ENCODE measurements at regions not wholly inside any gene's neighbourhood (a gene's known extent, or its start where the extent isn't known, plus 50 kb on each side); places are given as distances from the start of the nearest gene placed in this dataset.

DNA sequence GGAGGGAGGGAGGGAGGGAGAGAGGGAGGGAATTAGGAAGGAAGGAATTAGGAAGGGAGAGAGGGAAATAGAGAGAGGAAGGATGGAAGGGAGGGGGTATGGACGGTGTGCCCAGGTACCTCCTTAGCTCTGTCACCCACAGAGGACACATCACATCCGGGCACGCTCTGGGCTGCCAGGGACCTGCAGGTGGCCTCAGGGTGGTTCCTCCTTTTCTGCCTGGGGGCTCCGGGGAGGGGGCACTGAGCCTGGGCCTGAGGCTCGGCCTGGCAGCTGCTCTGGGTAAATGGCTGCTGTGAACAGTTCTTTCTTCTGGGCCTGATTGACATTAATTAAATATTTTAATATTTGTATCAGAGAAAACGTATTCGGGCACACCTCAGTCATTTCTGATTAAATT is 733.5 kb downstream of the BRD1 start:
- no peaks in the 10 kb centered on the region for H3K36me3 ChIP-seq (ENCODE audit: control insufficient read depth, insufficient read depth, low read length)
- no peak overlapping the region for H3K56ac ChIP-seq (ENCODE audit: extremely low read depth, insufficient read depth, low read length)
- no peak overlapping the region for H3K18ac ChIP-seq (ENCODE audit: low read depth, low read length)
- no peak overlapping the region for H2BK20ac ChIP-seq (ENCODE audit: low read depth, low read length)
- H3K9me3 ChIP-seq (ENCODE audit: control insufficient read depth, insufficient read depth, low read length): peaks cover 57% of the 10 kb centered on the region
- intact Hi-C loops (cut with micrococcal nuclease): no loop called here
- H2BK15ac ChIP-seq (ENCODE audit: low read depth, low read length): no peak overlapping the region
- dilution Hi-C loops (cut with HindIII; ENCODE audit: low sequenced_read_pairs, unreplicated experiment): no loop called here
- H3K27me3 ChIP-seq (ENCODE audit: control insufficient read depth, insufficient read depth, low read length): no peaks in the 10 kb centered on the region
- H2AK9ac ChIP-seq (replicated peaks; ENCODE audit: low read depth, low read length, poor library complexity): no peak overlapping the region
- no peak overlapping the region for H2AFZ ChIP-seq (replicated peaks; ENCODE audit: low read length, poor library complexity)
- POLR2A ChIA-PET (ENCODE audit: unreplicated experiment): no interaction called here
- no peak overlapping the region for H4K5ac ChIP-seq (ENCODE audit: low read depth, low read length)
- WGBS, 2 experiments (ENCODE audit: extremely low coverage in 2 of 2, insufficient read length in 1 of 2): no CpG with 5 or more reads among the region's 7 CpGs
- no peak overlapping the region for H4K91ac ChIP-seq (ENCODE audit: insufficient read depth, low read depth, low read length)
- BruUV-seq (replicated peaks): no TSS peak
- no peak overlapping the region for H3K4ac ChIP-seq (ENCODE audit: low read depth, low read length)
- no peak overlapping the region for H3K27ac ChIP-seq (ENCODE audit: insufficient read depth, low read length)
- H2BK120ac ChIP-seq (ENCODE audit: low read depth, low read length): no peak overlapping the region
- no peaks in the 10 kb centered on the region for H3K4me1 ChIP-seq (ENCODE audit: control insufficient read depth, insufficient read depth, low read length)
- DNase-seq (no peak), ATAC-seq (ENCODE audit: low read depth) (no peak)
- in situ Hi-C loops (cut with MboI; ENCODE audit: low sequenced_read_pairs): no loop called here
- H3K9me1 ChIP-seq (ENCODE audit: insufficient read depth, low read length): no peaks in the 10 kb centered on the region
- H3K23ac ChIP-seq (ENCODE audit: low read depth, low read length): no peak overlapping the region
- no peak overlapping the region for H3K4me2 ChIP-seq (ENCODE audit: low read depth, low read length)
- CTCF ChIA-PET: no interaction called here
- H2AK5ac ChIP-seq (ENCODE audit: low read depth, low read length): no peak overlapping the region
- H3K9ac ChIP-seq (ENCODE audit: low read depth, low read length): no peak overlapping the region
- H4K8ac ChIP-seq (ENCODE audit: low read depth in 2 of 2, low read length in 2 of 2): no peak overlapping the region
- H3K14ac ChIP-seq (replicated peaks; ENCODE audit: low read depth, low read length): no peak overlapping the region
- H4K20me1 ChIP-seq (ENCODE audit: insufficient read depth, low read length): no peaks in the 10 kb centered on the region
- no peak overlapping the region for H3K4me3 ChIP-seq (ENCODE audit: insufficient read depth, low read depth, low read length)
- no peak for TF ChIP-seq MAFK (IDR thresholded peaks at IDR 0.05; ENCODE audit: low read depth, low read length)
- no peak overlapping the region for H2BK5ac ChIP-seq (ENCODE audit: low read depth, low read length, poor library complexity, severe bottlenecking)
- H3K79me1 ChIP-seq (ENCODE audit: low read depth in 1 of 2, low read length in 2 of 2): no peaks in the 10 kb centered on the region

Data from IMR-90 (cell line).